ENCODE measurements at regions not wholly inside any gene's neighbourhood (a gene's known extent, or its start where the extent isn't known, plus 50 kb on each side); places are given as distances from the start of the nearest gene placed in this dataset.

GRCh38 chr10:54906940-54907339 is 105.9 kb upstream of the PCDH15 start:
- no peaks in the 10 kb centered on the region for H4K20me1 ChIP-seq (ENCODE audit: insufficient read depth)
- no peaks in the 10 kb centered on the region for H3K27me3 ChIP-seq (ENCODE audit: insufficient read depth, low read depth, low read length)
- no peak overlapping the region for H3K4me2 ChIP-seq (ENCODE audit: low read length)
- TF ChIP-seq CTCF (IDR thresholded peaks at IDR 0.05; ENCODE audit: poor library complexity, severe bottlenecking), result no peak
- TF ChIP-seq EZH2 (IDR thresholded peaks at IDR 0.05; ENCODE audit: borderline replicate concordance, insufficient read depth, low read length, poor library complexity, severe bottlenecking), result no peak
- no peak for TF ChIP-seq MXI1 (conservative IDR thresholded peaks at IDR 0.05; ENCODE audit: poor library complexity, severe bottlenecking)
- TF ChIP-seq REST (IDR thresholded peaks at IDR 0.05; ENCODE audit: borderline replicate concordance), result no peak
- no peak for TF ChIP-seq TAF1 (IDR thresholded peaks at IDR 0.05; ENCODE audit: low read depth)
- no peak for TF ChIP-seq RAD21 (conservative IDR thresholded peaks at IDR 0.05)
- no peaks in the 10 kb centered on the region for H3K79me2 ChIP-seq (replicated peaks; ENCODE audit: insufficient read depth, low read length)
- no peaks in the 10 kb centered on the region for H3K9me3 ChIP-seq (ENCODE audit: low read length)
- H3K4me3 ChIP-seq (ENCODE audit: low read length), result no peak overlapping the region
- H3K9ac ChIP-seq (ENCODE audit: low read length), result no peak overlapping the region
- H3K9me2 ChIP-seq (ENCODE audit: insufficient read depth, low read length), result no peaks in the 10 kb centered on the region
- no peak overlapping the region for H2AFZ ChIP-seq (ENCODE audit: low read depth, low read length)
- no peaks in the 10 kb centered on the region for H3K36me3 ChIP-seq (ENCODE audit: insufficient read depth, low read length)
- H3F3A ChIP-seq (ENCODE audit: insufficient read depth, low read length, poor library complexity, severe bottlenecking), result no peaks in the 10 kb centered on the region
- H3K27ac ChIP-seq (ENCODE audit: low read length), result no peak overlapping the region

GRCh38 chr10:54905578-54906192 is 104.7 kb upstream of the PCDH15 start:
- Histone ChIP-seq H3K9me2 (ENCODE audit: insufficient read depth, low read length) (no peaks in the 10 kb centered on the region), H4K20me1 (ENCODE audit: insufficient read depth) (no peaks in the 10 kb centered on the region), H2AFZ (ENCODE audit: low read depth, low read length) (no peak overlapping the region), H3K9ac (ENCODE audit: low read length) (no peak overlapping the region), H3K9me3 (ENCODE audit: low read length) (no peaks in the 10 kb centered on the region), H3F3A (ENCODE audit: insufficient read depth, low read length, poor library complexity, severe bottlenecking) (no peaks in the 10 kb centered on the region), H3K4me2 (ENCODE audit: low read length) (no peak overlapping the region), H3K27ac (ENCODE audit: low read length) (no peak overlapping the region), H3K36me3 (ENCODE audit: insufficient read depth, low read length) (no peaks in the 10 kb centered on the region), H3K4me3 (ENCODE audit: low read length) (no peak overlapping the region), H3K79me2 (replicated peaks; ENCODE audit: insufficient read depth, low read length) (no peaks in the 10 kb centered on the region), H3K27me3 (ENCODE audit: insufficient read depth, low read depth, low read length) (no peaks in the 10 kb centered on the region)
- TF ChIP-seq POLR2AphosphoS5 (IDR thresholded peaks at IDR 0.05) (no peak), CTCF (IDR thresholded peaks at IDR 0.05; ENCODE audit: poor library complexity, severe bottlenecking) (no peak), EZH2 (IDR thresholded peaks at IDR 0.05; ENCODE audit: borderline replicate concordance, insufficient read depth, low read length, poor library complexity, severe bottlenecking) (no peak), REST (IDR thresholded peaks at IDR 0.05; ENCODE audit: borderline replicate concordance) (no peak), RAD21 (conservative IDR thresholded peaks at IDR 0.05) (no peak), EP300 (conservative IDR thresholded peaks at IDR 0.05; ENCODE audit: poor library complexity, severe bottlenecking) (no peak), SMC3 (conservative IDR thresholded peaks at IDR 0.05; ENCODE audit: poor library complexity) (no peak)

All from neural cell (in vitro differentiated cells).